Kasumi-1 (cell line): ENCODE measurements at regions not wholly inside any gene's neighbourhood (a gene's known extent, or its start where the extent isn't known, plus 50 kb on each side); places are given as distances from the start of the nearest gene placed in this dataset.

Source experiments
- DNase-seq, 2 experiments: peaks; one replicate each; lab custom pipeline; 2025; lab: John Stamatoyannopoulos, UW

DNA sequence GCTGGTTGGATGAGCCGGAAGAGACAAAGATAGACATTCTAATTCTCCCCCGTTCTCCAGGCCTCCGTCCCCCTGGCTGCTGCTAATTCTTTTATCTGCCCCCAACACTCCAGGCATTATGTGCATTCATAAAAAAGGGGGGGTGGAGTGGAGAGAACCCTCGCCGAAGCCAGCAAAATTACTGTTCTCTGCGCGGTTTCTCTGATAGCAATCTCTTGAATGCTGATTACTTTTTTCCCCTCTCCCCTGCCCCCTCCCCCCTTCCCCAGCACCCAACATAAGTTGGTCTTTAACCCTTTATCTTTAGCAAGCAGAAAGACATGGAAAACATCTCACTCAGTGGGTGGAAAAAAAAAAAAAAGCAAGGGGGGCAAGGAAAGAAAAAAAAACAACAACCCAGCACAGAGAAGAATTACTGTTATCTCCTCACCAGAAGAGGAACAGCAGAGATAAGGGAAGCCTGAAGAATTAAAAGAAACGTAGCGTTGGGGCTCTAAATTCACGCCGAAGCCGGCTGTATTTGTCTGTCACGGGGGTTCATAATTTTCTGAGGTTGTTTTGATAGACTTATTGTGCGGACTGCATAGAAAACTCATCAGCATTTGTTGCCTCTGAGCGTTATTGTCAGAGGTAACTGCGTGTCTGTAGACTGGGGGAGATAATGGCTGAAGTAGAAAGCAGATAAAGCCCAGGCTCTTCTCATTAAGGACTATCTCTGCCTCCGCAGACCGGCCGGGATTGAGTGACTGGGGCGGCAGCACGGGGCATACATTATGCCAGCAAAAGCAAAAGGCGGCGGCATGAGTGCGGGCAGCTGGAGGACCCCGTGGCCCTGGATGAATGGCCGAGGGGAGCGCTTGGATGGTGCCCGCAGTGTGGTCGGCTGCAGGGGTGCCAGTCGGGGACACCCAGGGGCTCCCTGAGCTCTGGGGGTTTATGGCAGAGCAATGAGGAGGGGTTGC is 126.9 kb downstream of the MRM1 start:
- no peak for DNase-seq

DNA sequence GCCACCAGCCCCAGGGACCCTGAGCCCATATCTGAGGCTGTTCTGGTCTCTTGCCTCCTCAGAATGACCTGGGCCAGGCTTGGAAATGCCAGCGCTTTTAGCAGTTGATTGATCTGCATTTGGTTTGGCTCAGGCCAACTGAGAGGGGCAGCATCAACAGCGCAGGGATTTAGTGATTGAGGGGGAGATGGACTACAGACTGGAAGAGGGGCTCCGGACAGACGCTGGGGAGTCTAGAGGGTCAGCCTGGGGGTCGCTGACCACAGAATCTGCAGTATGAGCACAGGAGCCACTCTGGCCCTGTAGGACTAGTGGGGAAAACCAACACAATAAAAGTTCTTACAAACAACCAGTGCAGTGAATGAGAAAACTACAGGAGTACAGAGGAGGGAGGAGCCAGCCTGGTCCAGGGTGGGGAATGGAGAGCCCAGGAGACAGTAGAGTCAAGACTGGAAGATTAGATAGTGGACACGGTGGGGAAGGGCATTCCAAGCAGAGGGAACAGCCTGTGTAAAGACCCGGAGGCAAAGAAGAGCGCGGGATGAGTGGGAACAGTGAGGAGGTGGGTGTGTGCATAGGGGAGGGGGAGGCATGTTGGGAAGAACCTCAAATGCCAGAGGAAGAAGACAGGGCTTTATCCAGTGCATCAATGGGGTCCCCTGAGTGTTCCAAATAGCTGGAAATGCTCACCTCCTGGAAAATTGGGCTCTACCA is 128.9 kb downstream of the MRM1 start:
- DNase-seq, result no peak

DNA sequence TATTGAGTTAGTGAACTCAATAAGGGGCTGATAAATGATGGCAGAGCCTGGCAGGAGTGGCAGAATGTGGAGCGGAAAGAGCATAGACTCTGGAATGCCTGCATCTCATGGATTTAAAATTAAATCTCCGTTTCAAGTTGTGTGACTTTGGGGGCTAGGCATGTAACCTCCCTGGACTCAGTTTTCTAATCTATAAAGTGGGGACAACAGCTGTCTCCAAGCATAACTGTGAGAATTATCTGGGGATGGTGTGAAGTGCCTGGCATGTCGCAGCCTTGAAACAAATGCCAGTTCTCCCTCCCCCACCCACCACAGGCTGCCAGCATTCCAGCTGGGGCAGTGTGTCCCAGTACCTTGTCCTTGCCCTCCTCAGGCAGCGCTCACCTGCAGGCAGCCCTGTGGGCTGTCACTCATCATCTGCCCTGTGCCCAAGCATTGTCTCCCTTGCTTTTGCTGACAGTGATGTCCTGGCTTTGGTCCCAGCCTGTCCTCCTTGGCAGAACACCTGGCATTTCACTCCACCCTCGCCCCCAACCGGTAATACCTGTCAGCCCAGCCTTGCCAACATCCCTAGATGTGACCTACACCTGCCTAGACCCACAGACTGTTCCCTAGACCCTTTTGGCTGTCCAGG is 129.6 kb downstream of the MRM1 start:
- DNase-seq, result no peak

DNA sequence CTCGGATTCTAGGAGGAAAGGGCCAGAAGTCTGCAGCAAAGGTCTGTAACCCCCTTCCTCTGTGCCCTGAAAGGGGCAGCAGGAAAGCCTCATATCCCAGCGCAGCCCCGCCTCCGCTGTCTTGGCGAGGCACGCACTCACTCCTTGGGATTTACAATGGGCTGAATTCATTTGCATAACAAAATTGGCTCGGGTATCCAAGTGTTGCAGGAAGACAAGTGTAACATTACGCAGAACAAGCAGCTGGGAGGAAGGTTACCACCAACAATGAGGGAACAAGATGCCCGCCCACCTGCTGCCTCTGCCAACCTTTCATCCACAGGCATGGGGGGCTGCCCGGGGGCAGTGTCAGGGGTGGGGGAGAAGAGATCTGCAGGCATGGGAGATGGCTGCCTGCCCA is 130.4 kb downstream of the MRM1 start:
- DNase-seq, result no peak

DNA sequence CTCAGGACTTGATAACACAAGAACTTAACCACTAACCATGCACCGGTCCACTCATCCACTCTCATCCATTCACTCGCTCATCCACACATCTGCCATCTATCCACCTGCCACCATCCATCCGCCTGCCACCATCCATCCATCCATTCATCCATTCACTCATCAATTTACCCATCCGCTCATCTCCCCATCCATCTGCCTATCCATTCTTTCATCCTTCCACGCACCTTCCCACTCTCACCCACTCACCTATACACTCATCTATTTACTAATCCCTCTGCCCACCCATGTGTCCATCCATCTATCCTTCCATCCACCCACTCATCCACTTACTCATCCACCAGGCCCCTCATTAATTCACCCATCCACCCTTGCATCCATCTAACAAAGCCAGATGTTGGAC is 131.0 kb downstream of the MRM1 start:
- no peak for DNase-seq

DNA sequence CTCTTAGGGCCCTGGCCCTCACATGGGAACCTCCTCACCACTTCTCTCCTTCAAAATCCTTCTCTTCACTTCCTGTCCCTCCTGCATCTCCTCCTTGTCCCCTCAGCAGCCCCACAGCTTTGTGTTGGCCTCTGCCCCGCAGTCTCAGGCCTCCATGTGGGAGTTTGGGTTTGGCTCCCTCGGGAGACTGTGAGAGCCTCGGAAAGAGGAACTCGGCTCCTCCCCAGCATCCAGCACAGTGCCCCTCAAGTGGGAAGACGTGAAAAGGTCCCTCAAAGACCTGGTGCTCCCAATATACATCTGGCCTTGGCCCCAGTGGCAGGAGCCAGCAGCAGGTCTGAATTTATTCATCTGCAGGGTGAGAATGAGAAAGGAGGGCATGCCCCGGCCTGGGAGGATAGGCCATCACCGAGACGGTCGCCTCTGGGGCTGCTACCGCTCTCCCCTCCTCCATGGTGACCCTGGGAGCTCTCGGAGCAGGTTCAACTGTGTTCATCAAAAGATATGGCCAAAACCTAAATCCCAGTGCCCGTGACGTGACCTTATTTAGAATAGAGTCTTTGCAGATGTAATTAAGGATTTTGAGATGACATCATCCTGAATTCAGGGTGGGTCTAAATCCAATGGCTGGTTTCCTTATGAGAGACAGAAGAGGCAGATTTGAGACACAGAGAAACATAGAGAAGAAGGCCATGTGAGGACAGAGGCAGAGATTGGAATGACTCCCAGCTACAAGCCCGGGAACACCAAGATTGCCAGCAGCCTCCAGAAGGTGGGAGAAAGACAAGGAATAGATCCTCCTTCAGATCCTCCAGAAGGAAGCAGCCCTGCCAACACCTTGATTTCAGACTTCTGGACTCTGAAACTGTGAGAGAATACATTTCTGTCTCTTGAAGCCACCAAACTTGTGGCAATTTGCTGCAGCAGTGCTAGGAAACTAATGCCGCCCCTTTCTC is 135.1 kb downstream of the MRM1 start:
- no peak for DNase-seq

DNA sequence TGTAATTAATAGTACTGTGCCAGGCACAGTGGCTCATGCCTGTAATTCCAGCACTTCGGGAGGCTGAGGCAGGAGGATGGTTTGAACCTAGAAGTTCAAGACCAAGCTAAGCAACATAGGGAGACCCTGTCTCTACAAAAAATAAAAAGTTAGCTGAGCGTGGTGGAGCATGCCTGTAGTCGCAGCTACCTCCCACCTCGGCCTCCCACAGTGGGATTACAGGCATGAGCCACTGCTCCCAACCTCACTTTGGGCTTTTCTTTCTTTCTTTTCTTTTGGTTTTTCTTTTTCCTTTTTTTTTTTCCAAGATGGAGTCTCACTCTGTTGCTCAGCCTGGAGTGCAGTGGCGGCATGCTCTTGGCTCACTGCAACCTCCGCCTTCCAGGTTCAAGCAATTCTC is 137.8 kb downstream of the MRM1 start:
- DNase-seq, result no peak

DNA sequence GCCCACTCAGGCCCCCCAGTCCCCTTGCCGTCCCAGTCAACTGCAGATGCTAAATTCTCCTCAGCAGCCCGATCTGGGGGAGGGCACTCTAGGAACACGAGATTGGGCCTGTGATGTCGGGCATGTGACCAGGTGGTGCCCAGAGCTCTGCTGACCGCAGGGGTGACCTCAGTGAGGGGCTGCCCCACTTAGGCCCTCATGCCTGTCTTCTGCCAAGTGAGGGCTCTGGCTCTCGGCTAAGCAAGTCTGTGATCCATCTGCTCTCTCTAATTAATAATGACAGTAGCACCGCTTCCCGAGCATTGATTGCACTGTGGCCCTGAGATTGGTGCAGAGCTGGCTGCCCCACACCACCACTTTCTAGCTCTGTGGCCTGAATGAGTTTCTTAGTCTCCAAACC is 138.8 kb downstream of the MRM1 start:
- no peak for DNase-seq

DNA sequence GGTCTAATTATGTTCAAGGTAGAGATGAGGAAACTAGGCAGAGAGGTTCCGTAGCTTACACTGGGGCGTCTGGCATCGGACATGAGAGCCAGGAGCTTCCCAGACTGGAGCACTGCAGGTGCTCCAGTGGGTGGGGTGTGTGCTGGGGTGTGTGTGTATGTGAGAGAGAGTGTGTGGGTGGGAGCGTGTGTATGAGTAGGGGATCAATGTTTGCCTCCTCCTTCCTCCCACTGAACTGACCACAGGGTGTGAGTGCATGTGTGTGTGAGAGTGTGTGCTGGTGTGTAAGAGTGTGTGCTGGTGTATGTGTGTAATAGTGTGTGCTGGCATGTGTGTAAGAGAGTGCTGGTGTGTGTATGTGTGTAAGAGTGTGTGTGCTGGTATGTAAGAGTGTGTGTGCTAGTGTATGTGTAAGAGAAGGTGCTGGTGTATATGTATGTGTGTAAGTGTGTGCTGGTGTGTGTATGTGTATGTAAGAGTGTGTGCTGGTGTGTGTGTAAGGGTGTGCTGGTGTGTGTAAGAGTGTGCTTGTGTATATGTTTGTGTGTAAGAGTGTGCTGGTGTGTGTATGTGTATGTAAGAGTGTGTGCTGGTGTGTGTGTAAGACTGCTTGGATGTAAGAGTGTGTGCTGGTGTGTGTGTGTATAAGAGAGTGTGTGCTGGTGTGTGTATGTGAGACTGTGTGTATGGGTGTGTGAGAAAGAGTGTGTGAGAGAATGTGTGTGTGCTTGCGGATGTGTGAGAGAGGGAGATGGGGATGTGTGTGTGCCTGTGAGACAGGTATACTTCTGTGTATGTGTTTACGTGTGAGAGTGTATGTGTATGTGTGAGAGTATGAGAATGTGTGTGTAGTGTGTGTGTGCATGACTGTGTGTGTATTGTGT is 139.9 kb downstream of the MRM1 start:
- no peak for DNase-seq

DNA sequence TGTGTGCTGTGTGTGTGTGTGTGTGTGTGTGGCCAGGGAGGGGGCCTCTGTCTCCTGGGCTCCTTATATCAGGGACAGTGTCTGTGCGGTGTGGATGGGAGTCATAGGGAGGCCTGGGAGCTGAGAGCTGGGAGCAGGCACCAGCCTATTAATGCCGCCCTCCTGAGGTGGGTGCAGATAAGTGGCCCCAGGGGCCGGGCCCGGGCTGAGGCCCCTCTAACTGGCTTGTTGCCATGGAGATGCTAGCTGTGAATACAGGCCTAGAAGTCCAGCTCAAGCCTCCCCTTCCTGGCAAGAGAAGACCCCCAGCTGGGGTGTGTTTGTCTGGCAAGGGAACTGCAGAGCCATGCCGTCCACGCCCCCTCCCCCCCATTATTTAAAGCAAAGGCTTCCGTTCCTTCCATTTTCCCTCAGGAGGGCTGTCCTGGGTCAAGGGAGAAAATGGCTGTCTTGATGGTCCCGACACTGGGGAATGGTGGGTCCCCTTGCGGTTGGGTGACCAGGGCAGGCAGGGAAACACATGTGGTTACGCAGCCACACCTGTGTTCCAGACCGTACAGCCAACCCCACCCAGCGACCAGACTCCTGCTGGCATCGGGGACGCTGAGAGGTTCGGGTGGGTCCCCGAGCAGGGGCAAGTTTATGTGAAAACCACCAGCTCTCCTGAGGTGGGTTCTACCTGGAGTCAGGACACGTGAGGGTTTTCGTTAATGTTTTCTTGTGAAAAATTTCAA is 141.1 kb downstream of the MRM1 start:
- DNase-seq, result no peak

DNA sequence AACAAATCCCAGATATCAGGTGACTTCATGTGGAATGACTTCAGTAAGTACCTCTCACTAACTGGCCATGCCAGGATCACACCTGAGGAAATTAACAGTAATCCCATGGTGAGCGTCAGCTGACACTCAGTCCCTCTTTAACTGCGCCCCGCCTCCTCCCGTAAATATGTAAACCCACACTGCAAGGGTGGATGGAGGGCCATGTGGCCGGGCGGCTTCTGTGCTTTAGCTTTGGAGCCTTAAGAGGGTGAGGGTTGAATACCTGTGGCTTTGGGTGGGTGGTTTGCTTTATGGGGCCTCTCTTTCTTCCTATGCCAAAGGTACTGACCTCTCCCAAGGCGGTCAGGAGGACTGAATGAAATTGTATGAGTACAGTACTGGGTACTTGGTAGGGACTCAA is 141.7 kb downstream of the MRM1 start:
- DNase-seq, result no peak

DNA sequence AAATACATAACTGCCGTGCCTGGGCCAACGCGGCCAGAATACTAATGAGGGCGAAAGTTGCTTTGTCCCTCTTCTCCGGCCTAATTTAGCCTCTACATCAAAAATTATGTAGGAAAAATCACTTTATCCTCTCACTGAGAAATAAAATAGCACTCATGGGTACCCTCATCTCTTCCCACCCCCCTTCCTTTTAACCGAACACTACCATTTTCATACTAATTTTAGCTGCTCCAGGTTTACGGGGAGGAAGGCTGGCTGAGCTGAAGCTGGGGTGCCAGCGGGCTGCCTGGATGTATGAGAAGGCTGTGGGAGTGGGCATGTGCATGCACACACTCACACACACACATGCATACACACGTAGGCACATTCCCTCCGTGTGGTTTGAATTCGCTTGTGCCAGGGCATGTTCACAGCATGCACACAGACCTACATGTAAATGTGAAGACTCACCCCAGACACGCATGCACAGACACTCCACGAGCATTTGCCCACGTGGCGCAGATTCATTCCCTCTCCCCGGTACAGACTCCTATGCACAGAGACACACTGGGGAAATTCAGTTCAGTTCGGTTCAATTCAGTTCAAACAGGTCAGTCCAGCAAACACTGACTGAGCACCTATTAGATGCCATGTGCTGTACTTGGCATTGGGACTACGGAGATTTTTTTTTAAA is 145.1 kb downstream of the MRM1 start:
- DNase-seq, result no peak

DNA sequence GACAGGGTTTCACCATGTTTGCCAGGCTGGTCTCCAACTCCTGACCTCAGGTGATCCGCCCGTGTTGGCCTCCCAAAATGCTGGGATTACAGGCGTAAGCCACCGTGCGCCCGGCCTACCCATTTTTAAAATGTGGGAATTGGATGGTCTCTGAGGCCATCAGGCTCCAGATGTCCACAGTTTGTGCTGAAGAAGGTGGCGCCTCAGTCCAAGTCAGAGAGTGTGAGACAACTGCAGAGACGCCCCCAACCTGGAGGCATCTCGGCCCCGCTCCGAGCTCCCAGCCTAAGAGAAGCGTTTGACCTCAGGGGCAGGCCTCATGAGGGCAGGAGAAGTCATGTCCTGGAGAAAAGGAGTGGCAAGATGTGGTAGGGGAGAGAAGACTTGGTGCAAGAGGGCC is 146.5 kb downstream of the MRM1 start:
- DNase-seq, result no peak

DNA sequence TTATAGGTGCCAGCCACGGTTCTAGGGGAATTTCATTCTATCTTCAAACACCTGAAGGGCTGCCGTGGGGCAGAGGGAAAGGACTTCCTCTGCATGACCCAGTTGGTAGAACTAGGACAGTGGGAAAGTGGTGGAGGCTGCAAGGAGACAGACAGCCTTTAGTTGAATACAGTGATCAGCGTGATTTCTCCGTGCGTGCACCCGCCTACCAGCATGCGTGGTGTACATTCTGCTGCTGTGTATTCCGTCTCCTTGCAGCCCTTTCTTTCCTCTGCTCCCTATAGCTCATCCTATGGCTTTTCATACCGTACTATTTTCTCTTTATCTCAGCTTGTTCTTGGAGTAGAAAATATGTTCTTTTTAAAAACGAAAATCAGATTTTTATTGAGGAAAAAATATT is 146.9 kb downstream of the MRM1 start:
- no peak for DNase-seq

DNA sequence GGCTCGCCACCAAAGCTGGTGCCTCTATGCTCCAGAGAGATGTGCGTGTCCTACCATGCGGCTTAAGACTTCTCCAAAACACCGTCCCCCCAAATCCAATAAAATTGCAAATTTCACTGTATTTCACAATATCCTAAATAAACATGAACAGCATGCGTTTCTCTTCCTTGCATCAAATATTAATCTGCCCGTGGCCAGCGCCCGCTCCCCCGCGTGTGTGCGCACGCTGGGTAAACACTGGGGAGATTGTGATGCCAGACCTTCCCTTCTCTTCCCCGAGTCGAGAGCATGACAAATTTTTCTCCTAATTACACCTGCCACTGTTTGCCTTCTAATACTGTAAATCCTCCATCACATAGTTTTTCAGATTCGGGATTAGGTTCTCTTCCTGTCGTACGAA is 148.1 kb downstream of the MRM1 start:
- DNase-seq, result no peak

DNA sequence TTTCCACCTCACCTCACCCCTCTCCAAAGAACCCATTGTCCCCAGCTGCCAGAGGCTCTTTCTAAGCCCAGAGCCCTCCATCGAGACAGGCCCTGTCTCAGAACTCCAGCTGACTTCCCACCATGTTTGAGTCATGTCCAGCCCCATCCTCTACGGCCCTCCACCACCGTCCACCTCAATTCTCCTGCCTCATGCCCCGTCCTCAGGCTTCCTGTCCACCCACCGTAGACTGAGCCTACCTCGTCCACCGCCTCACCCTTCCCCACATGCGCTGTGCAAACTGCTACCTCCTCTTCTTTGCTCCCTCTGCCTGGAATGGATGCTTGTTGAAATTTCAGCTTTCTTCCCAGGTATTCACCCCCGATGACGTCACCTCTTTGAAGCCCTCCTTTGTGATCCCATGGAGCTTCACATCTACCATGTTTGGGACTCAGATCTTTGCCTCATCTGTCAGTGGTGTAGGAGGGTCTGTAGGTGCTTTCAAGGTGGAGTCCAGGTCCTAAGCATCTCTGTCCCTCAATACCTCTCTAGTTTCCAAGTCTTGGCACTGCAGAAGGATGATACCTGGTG is 149.0 kb downstream of the MRM1 start:
- no peak for DNase-seq

DNA sequence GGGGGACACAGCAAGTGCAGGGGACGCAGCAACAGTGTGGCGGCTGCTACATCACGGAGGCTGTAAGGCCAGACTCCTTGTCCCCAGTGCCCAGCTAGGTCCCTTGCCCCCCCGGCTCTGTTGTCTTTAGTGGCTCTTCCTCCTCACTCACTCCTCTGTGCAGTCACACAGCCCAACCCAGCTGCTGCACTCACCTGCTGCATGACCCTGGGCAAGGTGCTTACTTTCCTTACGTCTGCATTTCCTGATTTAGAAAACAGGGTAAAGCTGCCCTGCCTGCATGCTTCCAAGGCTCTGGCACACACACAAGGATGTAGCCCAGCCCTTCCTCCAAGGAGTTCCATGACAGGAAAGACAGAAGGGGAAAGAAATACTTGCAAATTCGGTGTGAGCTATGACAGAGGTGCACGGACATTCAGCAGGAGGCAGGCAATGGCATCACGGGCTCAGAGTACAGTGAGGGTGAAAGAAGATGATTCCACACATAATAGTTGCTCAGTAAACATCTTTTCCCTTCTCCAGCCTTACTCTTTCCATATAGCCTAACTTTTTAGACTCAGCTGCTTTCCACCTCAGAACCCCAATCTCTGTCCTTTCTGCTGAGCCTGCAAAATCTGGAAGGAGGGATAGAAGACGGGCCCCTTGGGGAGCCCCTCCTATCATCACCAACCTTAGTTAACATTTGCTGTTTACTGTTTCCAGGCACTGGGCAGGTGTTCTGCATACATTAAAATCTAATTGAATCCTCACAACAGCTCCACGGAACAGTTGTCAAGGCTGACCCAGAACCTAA is 150.9 kb downstream of the MRM1 start:
- DNase-seq, result no peak

DNA sequence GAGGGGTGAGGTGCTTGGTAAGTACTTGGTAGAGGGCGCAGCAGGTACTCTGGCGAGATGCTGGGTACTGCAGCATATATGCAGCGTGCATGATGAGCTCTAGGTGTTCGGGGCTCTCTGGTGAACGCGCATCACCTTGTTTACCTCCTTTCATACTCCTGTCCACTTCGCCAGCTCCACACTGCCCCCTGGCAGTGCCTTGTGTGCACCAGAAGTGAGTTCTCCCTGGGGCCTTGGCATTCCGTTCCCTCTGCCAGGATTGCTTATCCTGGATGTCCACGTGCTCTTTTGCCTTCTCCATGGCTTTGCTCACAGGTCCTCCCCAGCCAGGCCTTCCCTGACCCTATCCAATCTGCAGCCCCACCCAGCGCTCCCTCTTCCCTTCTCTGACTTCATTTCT is 154.2 kb downstream of the MRM1 start:
- no peak for DNase-seq
